H7 (cell line): ENCODE measurements at regions not wholly inside any gene's neighbourhood (a gene's known extent, or its start where the extent isn't known, plus 50 kb on each side); places are given as distances from the start of the nearest gene placed in this dataset.

Experiments
- DNase-seq: peaks from one replicate; pipeline ENCODE4 v3.0.0; 2012
- H3K27me3 ChIP-seq: 2 replicates; pipeline ENCODE4 v1.6.0; 2011; ENCODE audit warnings: mild to moderate bottlenecking, low read length; ENCODE audit not compliant: control insufficient read depth, insufficient read depth
- H3K36me3 ChIP-seq: replicated peaks from 2 replicates; pipeline ENCODE4 v1.5.1; 2011; ENCODE audit warnings: low read length; ENCODE audit not compliant: control insufficient read depth, insufficient read depth
- H3K4me3 ChIP-seq: 2 replicates; pipeline ENCODE4 v1.5.1; 2011; ENCODE audit warnings: low read depth, mild to moderate bottlenecking, control low read depth, low read length, moderate library complexity; ENCODE audit not compliant: insufficient read depth

DNA sequence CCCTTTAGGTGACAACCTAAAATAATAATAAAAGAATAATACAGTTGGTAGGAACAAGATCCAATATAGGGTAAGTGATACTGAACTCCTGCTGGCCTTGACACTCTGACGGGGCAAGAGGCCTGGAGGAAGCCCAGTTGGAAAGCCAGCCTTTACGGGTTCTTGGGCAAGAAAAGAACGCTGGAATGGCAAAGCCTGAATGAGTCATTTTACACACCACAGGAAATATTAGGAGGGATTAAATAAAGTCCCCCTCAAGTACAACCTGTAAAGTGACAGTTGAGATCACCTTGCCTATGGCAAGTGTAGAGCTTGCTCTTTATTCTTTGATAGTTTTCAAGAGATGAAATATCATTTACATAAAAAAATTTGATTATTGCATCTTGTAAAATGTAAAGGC is 244.5 kb upstream of the TLL1 start:
- no peak overlapping the region for H3K4me3 ChIP-seq
- H3K36me3 ChIP-seq: no peaks in the 10 kb centered on the region
- H3K27me3 ChIP-seq: no peaks in the 10 kb centered on the region
- DNase-seq: no peak

DNA sequence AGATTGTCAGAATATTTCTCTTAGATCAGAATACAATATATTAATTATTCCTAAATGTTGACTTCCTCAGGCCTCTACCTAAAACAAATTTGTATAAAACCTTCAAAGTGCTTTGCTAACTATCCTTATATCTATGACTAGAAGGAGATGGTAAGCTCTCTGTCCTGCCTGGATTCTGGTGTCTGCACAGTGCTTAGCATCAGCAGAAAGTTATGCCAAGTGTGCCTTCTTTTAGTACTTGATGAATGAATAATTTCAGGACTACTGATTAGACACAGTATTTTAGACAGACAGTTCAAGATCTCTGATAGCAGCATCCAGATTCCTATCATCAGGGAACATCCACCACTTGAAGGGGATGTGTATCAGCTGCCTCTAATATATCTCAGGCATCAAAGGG is 242.4 kb upstream of the TLL1 start:
- Histone ChIP-seq H3K27me3 (no peaks in the 10 kb centered on the region), H3K4me3 (no peak overlapping the region), H3K36me3 (no peaks in the 10 kb centered on the region)
- no peak for DNase-seq

DNA sequence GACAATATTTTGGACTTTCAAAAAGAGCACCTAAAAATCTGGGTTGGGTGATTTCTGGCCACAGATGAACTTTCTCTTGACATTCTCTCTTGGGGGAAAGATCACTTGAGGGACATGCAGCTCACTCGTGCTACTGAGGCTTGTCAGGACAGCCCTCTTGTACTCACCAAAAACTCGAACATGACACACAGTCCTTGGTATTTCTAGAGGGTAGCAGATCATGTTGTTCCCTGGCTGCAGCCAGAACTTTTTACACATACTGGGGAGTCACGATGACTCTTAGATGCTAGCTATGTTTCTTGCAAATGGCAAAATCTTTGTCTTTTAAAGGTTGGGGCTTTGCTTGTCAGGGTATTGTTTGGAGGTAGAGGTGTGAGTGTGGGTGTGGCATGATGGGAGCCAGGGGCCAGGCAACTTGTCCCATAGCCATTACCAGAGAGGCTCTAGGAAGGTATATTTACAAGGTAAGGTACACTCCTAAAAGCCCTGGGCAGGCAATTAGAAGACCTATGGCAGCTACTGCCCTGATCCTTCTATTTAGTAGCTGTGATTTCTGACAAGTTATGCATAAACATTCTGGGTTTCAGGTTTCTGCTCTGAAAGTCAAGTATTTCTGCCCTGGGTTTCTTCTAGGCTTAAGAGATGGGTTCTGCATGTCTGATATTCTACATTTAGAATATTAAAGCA is 241.7 kb upstream of the TLL1 start:
- H3K4me3 ChIP-seq: no peak overlapping the region
- H3K36me3 ChIP-seq: no peaks in the 10 kb centered on the region
- no peaks in the 10 kb centered on the region for H3K27me3 ChIP-seq
- no peak for DNase-seq

DNA sequence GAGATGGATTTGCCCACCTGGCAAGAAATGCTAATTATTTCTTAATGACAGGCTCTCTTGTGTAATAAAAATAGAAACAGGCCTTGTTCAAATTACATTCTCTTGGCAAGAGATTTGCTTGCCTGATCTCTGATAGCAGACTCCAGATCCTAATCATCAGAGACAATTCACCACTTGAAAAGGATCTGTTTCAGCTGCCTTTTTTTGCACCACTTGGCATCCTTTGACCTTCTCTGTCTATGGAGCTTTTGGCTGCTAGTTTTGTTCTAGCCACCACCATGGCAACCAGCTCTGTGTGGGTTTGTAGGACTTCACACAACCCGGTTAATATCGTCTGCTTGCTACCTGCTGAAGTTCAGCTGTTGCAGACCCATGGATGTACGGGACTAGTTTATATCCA is 241.1 kb upstream of the TLL1 start:
- no peak for DNase-seq
- no peaks in the 10 kb centered on the region for H3K36me3 ChIP-seq
- no peak overlapping the region for H3K4me3 ChIP-seq
- no peaks in the 10 kb centered on the region for H3K27me3 ChIP-seq

DNA sequence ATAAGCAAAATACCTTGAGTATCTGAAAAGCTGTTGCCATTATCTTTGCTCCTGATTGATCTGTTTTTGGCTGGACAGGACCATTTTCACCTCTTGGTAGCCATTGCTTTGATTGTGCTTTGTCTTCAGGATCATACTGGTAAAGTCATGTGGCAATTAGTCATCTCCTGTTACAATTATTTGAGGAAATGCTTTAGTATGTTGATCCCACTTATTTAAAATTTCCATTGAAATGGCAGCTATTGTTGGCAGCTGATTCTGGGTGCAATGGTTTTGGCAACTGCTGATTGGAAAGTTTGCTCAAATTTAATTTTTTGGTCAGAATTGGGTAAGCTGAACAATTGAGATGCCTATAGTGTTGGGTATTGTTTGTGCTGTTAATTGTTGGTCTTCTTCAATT is 238.3 kb upstream of the TLL1 start:
- Histone ChIP-seq H3K27me3 (no peaks in the 10 kb centered on the region), H3K4me3 (no peak overlapping the region), H3K36me3 (no peaks in the 10 kb centered on the region)
- DNase-seq: no peak

DNA sequence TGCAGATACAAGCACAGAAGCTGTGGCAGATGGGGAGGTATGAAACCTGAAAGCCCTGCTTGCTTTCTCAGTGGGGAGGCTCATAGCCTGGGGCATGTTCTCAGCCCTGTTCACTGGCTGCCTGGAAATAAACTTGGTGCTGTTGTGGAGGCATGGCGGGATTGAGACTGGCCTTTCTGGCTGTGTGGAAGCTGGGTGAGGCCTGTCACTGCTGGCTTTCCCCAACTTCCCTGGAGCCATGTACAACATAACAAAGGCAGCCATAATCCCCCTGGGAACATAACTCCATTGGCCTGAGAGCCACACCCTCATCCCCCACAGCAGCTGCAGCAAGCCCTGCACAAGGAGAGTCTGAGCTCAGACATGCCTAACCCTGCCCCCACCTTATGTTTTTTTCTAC is 237.7 kb upstream of the TLL1 start:
- Histone ChIP-seq H3K27me3 (no peaks in the 10 kb centered on the region), H3K36me3 (no peaks in the 10 kb centered on the region), H3K4me3 (no peak overlapping the region)
- DNase-seq: no peak

DNA sequence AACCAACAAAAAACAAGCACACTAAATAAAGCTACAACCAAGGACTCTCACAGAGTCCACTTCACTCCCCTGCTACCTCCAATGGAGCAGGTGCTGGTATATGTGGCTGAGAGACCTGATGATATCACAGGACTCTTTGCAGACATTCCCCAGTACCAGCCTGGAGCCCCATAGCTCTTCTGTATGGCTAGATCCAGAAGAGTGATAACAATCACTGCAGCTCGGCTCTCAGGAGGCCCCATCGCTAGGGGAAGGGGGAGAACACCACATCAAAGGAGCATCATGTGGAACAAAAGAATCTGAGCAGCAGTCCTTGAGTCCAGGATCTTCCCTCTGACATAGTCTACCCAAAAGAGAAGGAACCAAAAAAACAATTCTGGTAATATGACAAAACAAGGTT is 237.1 kb upstream of the TLL1 start:
- no peaks in the 10 kb centered on the region for H3K36me3 ChIP-seq
- no peaks in the 10 kb centered on the region for H3K27me3 ChIP-seq
- no peak overlapping the region for H3K4me3 ChIP-seq
- no peak for DNase-seq

DNA sequence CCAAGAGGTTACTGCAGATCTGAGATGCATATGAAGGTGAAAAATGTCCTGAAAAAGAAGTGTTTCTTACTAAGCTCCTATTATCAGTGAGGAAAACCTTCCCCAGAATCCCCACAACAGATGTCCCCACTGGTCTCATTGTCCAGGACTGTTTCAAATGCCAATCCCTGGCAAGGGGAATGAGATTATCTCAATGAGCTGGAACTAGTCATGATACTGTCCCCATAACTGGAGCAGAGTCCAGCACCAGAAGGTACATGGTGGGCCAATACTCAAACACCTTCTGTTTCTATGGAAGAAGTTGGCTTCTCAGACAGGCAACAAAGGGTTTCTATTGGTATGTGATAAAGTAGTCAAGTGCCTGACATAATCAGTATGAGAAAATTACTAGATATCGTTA is 221.1 kb upstream of the TLL1 start:
- DNase-seq: no peak
- Histone ChIP-seq H3K4me3 (no peak overlapping the region), H3K27me3 (no peaks in the 10 kb centered on the region), H3K36me3 (no peaks in the 10 kb centered on the region)

DNA sequence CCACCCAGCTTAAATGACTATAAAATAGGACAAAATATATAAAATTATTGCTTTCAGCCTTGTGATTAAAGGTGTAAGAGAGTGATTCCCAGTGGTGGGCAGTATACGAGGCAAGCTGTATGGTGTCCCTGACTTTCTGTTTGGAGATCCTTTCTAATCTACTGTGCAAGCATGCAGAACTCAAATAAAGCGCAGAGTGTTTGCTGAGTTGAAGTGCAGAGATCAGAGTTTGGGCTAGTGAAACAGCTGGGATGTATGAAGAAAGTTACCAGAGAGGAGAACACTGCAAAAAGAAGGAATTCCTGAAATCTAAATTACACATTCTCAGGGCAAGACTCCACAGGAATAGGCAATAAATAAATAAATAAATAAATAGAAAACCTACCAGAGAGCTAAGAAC is 218.5 kb upstream of the TLL1 start:
- Histone ChIP-seq H3K36me3 (no peaks in the 10 kb centered on the region), H3K4me3 (no peak overlapping the region), H3K27me3 (no peaks in the 10 kb centered on the region)
- no peak for DNase-seq

DNA sequence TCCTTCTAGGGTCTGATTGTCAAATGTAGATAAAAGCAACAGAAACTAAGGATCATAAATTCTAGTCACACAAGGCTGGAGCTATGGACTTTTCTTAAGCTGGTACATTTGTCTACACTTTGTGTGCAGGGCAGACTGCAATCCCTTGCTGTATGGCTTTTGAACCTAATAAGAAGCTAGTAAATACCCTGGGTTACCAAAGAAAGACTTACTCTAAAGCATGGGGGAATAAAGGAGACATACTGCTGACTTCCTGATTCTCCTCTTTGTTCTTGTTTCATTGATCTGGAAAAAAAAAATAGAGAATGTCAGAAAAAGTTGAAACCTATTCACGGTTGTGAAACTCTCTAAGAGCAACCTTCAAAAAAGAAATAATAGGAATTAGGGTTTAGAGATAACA is 216.6 kb upstream of the TLL1 start:
- H3K36me3 ChIP-seq: no peaks in the 10 kb centered on the region
- DNase-seq: no peak
- H3K27me3 ChIP-seq: no peaks in the 10 kb centered on the region
- no peak overlapping the region for H3K4me3 ChIP-seq

DNA sequence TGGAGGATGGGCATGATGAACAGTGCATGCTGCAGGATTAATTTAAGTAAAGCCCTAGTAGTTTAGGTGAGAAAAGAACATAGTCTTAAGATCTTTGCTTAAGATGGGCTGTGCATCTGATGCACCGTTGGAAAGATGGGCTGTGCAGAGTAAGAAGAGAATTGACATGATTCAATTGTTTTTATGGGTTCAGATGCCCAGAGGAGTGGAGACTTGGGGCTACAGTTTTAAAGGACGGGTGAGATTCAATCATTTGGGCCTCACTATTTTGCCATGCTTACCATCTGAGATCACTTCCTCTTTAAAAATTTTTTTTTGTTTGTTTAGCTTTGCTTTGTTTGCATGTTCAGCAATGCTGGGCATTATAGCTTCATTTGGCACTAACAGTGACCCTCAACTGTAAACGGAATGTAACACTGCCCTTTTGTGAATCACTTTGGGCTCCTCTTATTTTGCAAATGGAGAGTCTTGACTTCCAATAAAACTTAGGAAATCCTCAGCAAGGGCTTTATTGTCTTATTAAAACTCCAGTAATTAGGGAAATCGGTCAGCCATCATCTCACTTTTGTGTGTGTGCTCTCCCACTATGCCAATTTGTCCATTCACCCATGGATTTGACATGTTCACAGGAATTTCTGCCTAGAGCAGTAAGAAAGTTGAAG is 216.1 kb upstream of the TLL1 start:
- Histone ChIP-seq H3K27me3 (no peaks in the 10 kb centered on the region), H3K36me3 (no peaks in the 10 kb centered on the region), H3K4me3 (no peak overlapping the region)
- no peak for DNase-seq

DNA sequence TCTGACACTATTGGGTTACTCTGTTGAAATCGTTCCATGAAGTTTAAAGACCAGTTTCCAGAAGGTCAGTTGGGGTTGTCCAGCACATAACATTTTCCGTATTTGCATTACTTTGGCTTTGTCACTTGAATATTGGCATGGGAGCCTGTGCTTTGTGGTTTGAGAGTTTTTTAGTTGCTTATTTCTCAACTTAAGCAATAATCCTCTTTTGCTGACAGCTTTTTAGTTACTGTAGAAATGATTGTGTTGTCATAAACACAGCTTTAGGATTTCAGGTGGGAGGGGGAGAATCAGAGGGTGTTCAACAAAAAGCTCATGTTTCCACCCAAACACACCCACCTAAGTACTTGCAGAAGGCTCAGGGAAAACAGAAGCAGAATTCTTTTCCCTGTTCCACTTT is 210.7 kb upstream of the TLL1 start:
- H3K36me3 ChIP-seq: no peaks in the 10 kb centered on the region
- no peak for DNase-seq
- no peak overlapping the region for H3K4me3 ChIP-seq
- no peaks in the 10 kb centered on the region for H3K27me3 ChIP-seq

DNA sequence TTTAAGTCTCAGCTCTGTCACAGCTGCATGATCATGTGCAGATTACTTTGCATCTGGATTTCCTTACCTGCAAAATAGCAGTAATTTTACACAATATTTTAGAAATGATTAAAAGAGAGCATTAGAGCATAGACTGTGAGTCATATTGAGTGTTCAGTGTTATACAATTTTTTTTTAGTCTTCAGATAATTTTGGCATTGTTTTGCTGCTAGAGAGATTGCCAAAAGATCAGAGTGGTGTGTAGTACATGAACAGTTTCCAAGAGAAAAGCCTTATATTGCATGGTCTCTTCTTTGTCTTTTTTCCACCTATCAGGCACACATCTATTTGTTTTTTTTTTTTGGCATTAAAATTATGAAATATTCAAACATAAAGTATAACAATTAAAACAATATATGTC is 209.6 kb upstream of the TLL1 start:
- no peaks in the 10 kb centered on the region for H3K36me3 ChIP-seq
- no peak for DNase-seq
- H3K27me3 ChIP-seq: no peaks in the 10 kb centered on the region
- no peak overlapping the region for H3K4me3 ChIP-seq

DNA sequence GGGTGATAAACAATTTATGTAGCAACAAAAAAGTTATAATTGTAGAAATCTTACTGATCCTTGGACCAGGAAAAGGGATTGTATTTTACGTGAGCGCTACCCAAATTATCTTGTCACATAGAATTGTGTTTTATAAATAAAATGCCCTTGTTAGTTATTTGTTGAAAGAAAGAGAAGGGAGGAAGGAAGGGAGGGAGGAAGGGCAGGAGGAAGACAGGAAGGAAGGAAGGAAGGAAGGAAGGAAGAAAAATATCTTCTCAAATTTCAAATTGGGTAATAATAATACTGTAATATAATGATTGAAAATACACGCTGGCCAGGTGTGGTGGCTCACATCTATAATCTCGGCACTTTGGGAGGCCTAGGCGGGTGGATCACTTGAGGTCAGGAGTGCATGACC is 206.2 kb upstream of the TLL1 start:
- no peak for DNase-seq
- Histone ChIP-seq H3K4me3 (no peak overlapping the region), H3K27me3 (no peaks in the 10 kb centered on the region), H3K36me3 (no peaks in the 10 kb centered on the region)

DNA sequence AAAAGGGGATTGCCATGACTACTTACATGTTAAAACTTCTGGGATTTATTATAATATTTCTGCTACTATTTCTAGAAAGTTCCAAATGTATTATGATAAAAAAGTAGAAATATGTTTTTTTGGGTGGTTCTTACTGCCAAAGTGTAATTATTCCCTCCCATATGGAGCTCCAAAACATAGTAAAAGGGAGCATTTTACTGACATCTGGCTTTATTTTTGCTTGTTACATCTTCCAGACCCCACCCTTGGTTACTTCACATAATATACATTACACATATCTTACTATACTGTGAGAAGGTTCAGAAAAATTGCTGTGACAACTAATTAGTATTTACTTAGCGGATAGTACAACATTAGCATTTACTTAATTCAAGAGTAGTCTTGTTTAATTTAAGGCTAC is 205.1 kb upstream of the TLL1 start:
- DNase-seq: no peak
- Histone ChIP-seq H3K4me3 (no peak overlapping the region), H3K27me3 (no peaks in the 10 kb centered on the region), H3K36me3 (no peaks in the 10 kb centered on the region)

DNA sequence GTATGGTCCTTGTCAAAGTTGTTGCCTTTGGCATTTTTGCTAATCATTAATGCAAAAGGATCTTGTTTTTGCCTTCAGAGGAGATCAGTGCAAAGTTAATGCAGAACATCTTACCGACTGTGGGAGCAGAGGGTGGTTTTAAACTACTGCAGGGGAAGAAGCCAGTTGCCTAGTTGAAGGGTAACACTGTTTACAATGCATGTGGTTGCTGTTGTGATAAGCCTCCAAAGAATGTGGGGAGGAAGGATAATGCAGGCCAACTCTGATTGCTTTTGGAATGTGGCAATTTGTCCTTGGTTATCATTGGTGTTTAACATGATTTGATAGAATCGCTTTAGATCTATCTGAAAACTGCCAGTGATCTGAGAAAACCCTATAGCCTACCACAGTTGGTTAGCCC is 204.3 kb upstream of the TLL1 start:
- Histone ChIP-seq H3K4me3 (no peak overlapping the region), H3K36me3 (no peaks in the 10 kb centered on the region)
- DNase-seq: no peak

More for the DNA sequence above, 204.3 kb upstream of the TLL1 start:
- no peaks in the 10 kb centered on the region for H3K27me3 ChIP-seq
